ENCODE measurements at regions not wholly inside any gene's neighbourhood (a gene's known extent, or its start where the extent isn't known, plus 50 kb on each side); places are given as distances from the start of the nearest gene placed in this dataset.
"Not testable (repeated sequence)": the region's sequence is repeated elsewhere in the genome, so short reads cannot be mapped to it uniquely, and the experiment has no call there.

DNA sequence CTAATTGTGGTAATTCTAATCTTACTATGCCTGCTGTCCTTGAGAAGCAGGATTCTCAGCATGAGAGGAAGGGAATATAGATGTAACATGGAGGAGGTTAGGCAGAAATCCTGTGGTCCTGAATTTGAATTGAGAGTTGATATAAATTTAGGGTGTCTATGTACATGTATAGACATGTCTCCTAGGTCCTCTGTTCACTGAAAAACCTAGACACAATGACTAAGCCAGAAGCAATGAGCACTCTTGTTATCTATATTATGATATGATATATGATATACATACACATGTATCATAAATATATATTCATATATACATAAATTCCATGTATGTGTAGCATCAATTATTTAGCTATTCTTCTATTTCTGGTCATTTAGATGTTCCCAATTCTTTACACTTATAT, 173.3 kb upstream of the MKLN1 start:
- DNase-seq = no peak

DNA sequence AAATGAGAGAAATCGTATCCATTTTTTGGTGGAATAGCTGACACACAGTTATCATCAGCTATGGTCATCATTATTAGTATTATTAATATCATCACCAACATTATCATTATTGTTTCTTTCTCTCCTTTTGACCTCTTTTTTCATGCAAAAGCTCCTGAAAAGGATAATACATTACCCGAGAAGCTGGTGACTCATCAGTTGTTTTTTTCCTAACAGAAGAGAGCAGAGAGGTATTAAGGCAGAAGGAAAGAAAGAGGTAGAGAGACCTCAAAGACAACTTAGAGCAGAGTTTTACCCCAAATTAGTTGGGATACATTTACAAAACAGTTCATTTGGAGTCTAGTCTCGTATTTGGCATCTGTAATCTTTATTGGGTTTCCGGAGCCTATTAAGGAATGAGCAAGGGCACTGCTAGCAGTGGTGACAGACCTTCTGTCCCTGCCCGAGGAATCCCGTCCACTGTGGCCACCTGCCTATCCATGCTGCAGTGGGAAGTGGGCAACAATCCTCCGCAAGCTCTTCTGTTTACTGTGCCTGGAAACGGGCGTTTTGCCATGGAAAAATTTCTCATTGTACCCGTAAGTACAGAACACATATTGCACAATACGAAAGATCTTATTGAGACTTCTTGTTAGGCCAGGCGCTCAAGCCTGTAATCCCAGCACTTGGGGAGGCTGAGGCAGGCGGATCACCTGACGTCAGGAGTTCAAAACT, 170.0 kb upstream of the MKLN1 start:
- no peak for DNase-seq

DNA sequence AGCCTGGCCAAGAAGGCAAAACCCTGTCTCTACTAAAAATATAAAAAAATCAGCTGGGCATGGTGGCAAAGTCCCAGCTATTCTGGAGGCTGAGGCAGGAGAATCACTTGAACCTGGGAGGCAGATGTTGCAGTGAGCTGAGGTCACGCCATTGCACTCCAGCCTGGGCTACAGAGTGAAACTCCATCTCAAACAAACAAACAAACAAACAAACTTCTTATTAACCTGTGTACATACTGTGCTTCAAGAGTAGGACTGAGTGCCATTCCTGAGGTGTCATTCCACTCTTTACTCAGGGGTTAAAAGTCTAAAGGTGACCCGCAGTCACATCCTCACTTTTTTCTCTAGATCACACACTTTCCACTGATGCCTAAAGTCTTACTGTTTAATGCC, 169.4 kb upstream of the MKLN1 start:
- DNase-seq = not testable (repeated sequence)

DNA sequence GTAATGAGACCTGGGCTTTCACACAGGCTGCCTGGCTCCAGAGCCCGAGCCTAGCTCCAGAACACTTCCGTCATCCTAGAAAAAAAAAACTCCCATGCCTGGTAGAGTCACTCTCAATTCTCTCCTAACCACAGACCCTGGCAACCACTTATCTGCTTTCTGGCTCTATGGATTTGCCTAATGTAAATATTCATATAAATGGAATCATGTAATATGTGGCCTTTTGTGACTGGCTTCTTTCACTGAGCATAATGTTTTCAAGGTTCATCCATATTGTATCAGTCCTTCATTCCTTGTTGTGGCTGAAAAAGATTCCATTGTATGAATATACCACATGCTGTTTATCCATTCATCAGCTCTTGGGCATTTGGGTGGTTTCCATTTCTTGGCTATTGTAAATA, 167.7 kb upstream of the MKLN1 start:
- DNase-seq = no peak

DNA sequence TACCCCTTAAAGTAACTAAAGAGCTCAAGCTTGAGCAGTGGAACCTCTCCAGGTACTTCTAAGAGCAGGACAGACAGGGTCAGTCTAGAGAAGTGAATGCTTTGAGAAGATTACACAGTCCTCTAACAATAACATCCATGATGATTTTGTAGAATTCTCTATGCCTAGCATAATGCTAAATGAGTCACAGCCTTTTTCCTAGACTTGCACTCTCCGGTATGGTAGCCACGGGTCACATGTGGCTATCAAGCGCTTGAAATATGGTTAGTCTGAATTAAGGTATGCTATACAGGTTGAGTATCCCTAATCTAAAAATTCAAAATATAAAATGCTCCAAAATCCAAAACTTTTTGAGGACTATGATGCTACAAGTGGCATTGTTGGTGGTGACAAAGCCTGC, 166.6 kb upstream of the MKLN1 start:
- DNase-seq = no peak

DNA sequence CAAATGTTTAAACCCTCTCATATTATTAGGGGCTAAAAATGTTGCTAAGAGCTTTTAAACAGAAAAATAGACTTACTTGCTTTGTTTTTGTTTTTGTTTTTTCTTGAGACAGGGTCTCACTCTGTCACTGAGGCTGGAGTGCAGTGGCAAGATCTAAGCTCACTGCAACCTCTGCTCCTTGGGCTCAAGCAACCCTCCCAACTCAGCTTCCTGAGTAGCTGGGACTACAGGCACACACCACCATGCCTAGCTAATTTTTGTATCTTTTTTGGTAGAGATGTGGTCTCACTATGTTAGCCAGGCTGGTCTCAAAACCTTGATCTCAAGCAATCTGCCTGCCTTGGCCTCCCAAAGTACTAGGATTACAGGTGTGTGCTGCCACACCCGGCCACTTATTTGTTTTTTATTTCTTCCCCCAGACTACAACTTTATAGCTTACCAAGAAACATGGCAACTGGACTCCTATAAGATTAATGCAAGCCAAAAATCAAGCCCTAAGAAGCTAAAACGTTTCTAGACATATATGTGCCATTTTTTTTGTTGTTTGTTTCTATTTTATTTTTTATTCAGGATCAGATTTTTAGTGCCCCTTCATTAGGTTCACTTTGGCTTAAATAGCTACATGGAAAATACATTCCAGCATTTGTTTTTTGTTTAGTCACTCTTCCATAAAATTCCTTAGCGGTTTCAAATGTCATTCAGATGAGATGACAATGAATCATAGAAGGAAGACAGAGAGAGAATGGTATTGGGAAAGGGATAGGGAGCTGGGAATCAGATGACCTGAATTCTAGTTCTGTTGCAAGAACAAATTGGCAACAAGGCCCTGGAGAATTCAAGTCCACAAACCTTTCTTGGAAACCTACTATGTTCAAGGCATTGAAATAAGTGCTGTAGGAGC, 163.4 kb upstream of the MKLN1 start:
- DNase-seq = no peak

DNA sequence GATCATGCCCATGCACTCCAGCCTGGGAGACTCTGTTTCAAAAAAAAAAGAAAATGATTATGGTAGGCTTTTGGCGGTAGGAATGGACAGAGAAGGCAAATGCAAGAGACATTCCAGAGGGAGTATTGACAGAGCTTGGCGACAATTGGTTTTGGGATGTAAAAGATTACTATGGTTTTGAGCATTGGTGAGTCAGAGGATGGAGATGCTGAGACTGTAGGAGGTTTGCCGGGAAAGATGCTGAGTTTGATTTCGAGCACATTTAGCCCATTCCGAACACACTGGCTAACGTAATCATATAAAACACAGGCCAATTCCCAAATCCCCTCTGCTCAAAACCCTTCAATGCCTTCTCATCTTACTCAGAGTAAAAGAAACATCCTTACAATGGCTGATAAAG, 161.6 kb upstream of the MKLN1 start:
- no peak for DNase-seq

DNA sequence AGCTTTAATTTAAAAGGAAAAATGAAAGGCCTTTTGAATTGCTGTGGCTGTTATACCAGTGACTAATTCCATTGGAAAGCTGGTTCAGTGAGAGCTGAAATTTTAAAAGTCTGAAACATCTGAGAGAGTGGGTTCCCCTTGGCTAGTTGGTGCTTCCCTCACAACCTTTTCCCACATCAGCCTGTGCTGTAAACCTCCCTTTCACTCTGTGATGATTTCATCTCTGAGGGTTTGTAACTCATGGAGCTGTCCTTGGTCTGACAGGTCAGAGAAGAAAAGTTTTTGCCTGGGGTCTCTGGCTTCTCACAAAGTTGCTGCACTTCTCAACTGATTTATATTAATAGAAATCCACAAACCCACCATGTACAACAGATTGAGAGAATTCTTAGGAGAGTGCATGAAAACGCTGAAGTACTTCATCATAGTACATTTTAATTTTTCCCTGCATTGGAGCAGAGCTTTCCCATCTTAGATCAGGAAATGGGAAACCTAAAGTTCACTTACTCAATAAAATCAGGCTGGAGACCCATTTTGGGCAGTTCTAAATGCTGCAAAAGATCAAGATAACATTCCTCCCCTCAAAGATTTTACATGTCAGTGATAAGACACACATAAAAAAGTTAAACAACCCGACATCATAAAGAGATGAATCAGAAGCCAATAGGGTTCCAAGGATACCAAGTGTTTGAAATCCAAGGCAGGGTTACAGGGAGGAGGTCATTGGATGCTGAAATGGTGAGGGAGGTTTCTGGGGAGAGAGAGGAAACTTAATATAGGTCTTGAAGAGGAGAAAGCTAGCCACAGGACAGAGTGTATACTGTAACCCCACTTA, 157.0 kb upstream of the MKLN1 start:
- DNase-seq = no peak

DNA sequence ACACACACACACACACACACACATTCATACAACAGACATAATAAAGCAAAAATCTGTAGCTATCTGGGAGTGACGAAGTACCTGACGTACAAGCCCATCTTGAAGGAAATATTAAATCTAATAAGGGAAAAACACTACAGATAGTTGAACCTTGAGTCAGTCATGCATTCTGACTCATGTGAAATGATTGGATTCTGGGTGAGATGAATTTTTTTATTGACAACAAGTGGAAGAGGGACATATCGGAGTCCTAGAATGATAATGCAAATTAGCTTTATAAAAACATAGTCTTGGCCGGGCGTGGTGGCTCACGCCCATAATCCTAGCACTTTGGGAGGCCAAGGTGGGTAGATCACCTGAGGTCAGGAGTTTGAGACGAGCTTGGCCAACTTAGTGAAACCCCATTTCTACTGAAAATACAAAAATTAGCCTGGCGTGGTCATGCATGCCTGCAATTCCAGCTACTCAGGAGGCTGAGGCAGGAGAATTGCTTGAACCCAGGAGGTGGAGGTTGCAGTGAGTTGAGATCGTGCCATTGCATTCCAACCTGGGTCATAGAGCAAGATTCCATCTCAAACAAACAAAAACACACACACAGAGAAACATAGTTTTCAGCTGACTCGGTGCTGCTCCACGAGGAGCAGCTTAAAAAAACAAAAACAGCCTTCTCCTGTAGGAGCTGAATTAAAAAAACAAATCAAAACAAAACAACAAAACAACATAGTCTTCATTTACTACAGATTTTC, 154.4 kb upstream of the MKLN1 start:
- DNase-seq = no peak

DNA sequence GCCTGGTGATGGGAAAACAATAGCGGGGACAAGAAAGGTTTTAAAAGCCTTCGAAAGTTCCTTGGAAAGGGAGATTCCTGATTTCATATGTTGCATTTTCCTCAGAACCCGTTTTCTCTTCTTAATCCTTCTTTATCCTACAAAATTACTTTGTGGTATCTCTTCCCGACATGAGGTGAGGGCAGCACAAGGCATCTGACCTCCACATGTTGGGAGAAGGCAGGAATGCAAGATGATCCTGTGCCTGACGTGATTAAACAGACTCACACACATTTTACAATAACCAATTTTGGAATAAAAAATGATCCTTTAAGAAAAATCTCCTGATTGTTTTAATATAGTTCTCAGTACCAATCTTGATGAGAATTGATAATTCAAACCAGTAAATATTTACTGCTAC, 153.3 kb upstream of the MKLN1 start:
- no peak for DNase-seq

DNA sequence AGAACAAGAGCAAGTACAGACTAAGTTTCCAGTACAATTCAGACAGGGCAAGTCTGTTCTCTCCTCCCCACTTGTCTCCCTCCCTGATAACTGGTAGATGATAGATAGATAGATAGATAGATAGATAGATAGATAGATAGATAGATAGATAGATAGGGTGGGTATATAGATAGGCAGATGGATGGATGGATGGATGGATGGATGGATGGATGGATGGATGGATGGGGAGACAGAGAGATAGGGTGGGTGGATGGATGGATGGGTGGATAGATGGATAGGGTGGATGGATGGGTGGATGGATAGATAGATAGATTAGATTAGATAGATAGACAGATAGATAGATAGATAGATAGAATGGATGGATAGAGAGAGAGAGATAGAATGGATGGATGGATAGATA, 152.8 kb upstream of the MKLN1 start:
- DNase-seq = no peak

DNA sequence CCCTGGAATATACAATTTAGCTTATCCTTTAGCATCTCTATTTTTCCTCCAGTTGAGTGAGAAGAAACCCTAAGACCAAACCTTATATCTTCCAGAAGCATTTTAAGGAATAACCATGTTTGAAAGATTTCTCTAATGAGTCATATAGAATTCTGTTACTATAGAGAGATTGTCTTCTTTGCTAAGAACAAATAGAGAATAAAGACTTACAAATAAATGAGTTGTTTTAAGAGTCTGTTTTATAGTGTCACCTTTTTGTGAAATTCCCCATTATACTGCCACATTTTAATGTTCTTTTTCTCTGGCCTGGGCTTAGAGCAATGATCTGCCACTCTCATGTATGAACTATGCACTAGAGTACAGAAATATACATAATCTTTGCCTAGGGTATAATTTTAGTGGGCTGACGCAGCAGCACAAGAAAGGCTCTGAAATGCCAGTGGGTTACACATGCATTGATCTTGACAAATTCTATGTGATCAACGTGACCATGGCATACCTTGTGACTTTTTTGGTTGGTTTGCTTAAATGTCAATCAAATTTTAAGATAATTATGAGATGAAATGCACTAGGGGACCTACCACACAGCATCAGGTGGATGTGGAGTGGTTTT, 145.1 kb upstream of the MKLN1 start:
- no peak for DNase-seq

DNA sequence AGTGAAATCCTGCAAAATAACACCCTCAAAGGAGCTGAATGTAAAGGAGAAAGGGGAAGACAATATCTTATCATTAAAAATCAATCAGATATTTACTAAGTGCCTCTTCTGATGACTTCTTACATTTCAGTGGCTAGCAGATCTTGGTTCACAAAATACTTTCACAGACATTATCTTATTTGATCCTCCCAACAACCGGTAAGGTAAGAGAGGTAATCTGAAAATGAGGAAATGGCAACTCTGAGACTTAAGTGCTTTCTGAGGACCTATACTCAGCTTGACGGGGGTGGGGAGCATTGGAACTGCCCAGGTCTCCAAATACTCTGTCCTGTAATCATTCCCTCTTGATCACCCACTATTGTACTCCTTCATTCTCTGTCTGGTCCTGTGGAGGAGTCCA, 144.6 kb upstream of the MKLN1 start:
- no peak for DNase-seq

DNA sequence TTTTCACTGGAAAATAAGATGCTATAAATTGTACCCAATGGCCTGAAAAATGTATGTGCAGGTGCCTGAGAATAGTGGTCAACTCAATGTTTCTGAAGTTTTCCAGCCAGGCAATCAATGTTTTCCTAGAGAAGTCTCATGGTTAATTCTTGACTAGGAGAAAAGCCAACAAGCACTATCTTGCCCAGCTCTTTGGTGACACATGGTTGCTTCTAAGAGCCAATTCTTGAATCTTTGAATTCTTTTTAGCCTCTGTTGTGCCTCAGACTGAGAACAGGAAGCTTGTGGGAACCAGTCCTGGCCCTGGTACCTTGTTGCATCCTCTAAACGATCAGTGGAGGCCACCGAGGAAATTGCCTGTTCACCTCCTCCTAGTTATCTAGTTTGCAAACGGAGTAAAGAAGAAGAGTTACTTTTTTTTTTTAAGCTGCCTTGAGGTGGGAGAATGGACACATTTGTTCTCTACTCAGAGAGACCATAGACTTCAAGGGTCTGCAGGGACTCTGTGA, 144.0 kb upstream of the MKLN1 start:
- no peak for DNase-seq

DNA sequence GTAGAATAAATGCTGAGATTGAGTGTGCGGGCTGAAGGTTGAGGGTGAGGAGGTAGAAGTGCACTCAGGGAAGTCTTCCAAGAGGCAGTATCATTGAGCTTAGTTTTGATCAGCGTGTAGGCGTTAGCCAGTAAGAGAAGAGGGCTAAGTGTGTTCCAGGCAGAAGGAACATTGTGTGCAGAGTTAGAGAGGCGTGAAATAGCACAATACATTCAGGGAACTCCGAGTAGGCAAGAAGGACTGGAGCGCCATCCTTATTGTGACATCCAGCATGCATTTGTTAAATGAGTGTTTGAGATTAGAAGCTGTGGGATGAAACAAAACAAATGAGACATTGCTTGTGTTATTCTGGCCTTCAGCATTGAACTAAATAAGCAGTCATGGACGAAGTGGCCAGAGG, 140.9 kb upstream of the MKLN1 start:
- no peak for DNase-seq

DNA sequence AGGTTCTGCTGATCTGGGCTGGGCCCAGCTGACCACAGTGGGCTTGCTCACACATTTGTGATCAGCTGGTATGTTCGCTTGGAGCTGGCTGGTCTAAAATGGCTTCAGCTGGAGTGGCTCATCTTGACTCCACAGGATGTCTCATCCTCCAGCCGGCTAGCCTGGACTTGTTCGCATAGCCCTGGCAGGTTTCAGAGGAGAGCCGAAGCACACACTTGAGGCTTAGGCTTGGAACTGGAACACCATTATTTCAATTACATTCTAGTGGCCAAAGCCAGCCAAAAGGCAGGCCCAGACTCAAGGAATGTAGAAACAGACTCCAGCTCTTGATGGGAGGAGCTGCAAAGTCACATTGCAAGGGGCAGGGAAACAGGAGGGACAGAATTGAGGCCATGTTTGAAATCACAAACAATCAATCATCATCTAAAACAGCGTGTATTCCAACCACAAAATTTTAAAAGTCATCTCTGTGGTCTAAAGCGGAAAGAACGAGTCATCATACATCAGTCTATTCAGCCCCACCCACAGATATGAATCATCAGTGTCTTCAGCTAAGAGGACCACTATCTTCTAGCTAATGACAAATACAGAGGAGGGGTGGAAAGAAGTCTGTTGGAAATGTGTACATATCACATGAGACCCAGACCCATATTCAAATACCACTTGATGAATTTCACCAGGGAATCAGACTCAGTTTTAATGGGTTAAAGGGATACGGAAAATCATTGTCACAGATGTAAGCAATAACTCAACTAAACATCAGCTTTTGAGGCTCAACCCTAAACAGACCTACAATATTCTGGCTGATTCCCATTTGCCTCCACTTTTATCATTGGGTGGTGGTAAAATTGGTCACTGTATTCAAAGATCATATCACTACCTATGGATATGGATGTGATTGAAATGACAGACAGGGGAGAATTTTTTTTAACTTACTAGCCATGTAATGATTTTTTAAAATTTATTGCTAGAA, 139.0 kb upstream of the MKLN1 start:
- peak; percentile 30 for DNase-seq

DNA sequence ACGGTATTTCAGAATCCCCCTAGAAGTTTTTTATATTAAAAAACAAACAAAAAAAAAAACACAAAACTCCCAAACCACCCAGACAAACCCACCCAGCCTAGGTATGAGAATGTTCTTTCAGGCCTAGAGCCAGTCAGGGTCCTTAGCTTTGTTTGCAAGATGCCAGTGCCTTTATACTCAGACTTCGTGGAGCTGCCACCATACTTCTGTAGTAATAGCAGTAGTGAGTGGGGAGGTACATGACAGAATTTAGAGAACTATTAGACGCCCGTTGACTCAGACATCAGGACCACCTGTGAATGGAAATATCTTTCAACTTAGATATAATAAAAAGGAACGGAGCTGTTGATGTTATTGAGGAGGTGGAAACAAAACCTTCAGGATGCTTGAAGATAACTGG, 138.2 kb upstream of the MKLN1 start:
- no peak for DNase-seq

DNA sequence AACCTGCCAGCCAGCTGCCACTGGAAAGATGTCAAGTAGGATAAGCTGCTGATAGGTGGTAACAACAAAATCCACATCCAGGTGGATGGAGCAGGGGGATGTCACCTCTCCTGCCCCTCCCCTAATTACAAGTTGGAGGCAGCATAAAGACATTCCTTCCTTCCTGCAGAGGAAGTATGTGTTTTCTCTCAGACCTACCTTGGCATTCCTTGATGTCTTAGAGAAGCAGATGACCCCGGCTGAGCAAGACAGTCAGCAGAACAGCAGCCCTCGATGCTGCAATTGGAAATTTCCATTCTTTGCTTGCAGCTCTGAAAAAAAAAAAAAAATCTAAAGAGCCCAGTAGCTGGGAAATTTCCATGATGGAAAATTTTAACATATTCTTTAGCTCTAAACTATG, 137.5 kb upstream of the MKLN1 start:
- DNase-seq = no peak

DNA sequence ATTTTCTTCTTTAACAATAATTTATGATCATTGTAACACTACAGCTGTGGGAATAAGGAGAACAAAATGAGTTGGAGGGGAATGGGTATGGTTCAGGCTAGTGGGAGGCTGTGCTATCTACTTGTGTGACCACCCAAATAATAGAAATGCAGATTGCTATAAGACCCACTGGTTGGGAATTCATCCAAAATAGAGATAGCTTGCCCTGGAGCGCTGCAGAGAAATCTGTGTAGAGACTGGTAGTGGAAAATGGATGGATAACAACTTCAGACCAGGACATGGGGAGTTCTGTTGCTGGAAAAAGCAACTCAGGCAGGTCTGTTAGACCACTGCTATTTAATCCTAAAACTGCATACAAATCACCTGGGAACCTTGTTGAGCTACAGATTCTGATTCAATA, 137.1 kb upstream of the MKLN1 start:
- no peak for DNase-seq

DNA sequence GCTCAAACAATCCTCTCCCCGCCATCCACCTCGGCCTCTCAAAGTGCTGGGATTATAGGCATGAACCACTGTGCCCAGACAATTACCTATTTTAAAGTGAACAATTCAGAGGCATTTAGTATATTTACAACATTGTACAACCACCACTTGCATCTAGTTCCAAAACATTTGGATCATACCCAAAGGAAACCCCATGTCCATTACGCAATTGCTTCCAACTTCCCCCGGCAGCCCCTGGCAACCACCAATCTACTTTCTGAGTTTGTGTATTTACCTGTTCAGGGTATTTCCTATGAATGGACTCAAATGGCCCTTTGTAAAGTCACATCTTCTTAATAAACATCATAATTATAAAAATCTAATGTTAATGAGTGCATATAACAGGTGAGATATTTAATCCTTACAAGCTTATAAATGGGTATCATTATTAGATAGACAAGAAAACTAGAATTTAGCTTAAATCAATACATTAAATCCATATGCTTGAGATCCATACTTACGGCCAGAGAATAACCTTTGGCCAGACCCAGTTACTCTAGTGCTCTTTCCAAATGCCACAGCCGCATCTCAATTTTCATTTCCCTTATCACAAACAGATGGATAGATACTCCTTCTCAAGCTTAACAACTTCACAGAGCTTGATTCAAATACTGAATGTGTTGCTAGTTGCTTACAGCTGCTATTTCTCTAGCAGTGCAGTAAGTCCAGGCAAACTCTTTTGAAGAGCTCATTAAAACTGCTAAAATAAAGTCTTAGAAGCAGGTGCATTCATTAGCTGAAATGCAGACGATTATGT, 133.4 kb upstream of the MKLN1 start:
- no peak for DNase-seq

Data from stimulated activated CD4-positive, alpha-beta T cell treated with anti-CD3 and anti-CD28 coated beads, Interleukin-12 subunit alpha, Interleukin-12 subunit beta, amount 100 ng/mL, for 4 hours (primary cell).